ENCODE measurements at regions not wholly inside any gene's neighbourhood (a gene's known extent, or its start where the extent isn't known, plus 50 kb on each side); places are given as distances from the start of the nearest gene placed in this dataset.

DNA sequence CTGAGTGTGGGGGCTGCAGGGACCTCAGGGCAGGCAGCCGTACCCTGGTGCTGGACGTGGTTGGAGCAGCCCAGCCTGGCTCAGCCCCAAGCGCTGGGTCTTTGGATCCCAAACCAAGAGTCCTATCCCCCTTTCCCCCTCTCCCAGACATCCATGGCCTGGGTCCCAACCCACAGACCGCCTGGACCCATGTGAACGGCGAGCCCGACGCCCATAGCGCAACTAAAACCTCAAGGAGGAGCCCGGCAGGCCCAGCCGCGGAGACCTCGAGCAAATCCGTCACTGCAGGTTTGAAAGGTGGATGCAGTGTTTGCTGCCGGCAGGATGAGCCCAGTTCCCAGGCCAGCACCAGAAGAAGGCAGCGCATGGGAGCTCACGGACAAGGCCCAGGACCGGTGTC, 337.0 kb downstream of the BRD1 start:
- TF ChIP-seq, protein P1, sequence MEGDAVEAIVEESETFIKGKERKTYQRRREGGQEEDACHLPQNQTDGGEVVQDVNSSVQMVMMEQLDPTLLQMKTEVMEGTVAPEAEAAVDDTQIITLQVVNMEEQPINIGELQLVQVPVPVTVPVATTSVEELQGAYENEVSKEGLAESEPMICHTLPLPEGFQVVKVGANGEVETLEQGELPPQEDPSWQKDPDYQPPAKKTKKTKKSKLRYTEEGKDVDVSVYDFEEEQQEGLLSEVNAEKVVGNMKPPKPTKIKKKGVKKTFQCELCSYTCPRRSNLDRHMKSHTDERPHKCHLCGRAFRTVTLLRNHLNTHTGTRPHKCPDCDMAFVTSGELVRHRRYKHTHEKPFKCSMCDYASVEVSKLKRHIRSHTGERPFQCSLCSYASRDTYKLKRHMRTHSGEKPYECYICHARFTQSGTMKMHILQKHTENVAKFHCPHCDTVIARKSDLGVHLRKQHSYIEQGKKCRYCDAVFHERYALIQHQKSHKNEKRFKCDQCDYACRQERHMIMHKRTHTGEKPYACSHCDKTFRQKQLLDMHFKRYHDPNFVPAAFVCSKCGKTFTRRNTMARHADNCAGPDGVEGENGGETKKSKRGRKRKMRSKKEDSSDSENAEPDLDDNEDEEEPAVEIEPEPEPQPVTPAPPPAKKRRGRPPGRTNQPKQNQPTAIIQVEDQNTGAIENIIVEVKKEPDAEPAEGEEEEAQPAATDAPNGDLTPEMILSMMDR (IDR thresholded peaks at IDR 0.05): no peak
- no peak for TF ChIP-seq EP300 (IDR thresholded peaks at IDR 0.05)
- TF ChIP-seq POLR2A (IDR thresholded peaks at IDR 0.05): no peak
